Loucy (cell line): ENCODE measurements at regions not wholly inside any gene's neighbourhood (a gene's known extent, or its start where the extent isn't known, plus 50 kb on each side); places are given as distances from the start of the nearest gene placed in this dataset.

Experiments
- EZH2phosphoT487 ChIP-seq: fragments of 200-600 bp; IDR thresholded peaks from 2 replicates; pipeline ENCODE4 v1.6.1; 2018; ENCODE audit warnings: antibody characterized with exemption, mild to moderate bottlenecking, moderate library complexity, borderline replicate concordance
- TF ChIP-seq, protein P1 (sequence below): fragments of 200-600 bp; sonication (generic); conservative IDR thresholded peaks from 2 replicates; pipeline ENCODE4 v1.5.1; 2014; ENCODE audit warnings: mild to moderate bottlenecking, antibody characterized with exemption, low read length

DNA sequence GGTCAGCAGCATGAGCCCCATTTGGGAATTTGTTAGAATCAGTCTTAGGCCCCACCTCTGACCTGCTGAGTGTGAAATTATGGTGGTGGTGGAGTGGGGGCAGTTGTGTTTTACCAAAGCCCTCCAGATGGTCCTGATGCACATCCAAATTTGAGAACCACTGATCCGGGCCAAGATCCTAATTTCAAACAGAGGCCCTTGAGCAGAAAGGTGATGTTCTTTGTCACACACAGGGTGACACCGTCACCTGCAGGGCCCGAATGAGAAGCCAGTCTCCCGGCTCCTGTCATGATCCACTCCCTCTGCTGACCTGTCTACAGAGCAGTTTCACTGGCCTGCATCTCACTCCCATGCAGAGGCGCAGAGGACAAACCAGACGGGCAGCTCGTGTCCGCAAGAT is 129.9 kb downstream of the TRIM43 start:
- TF ChIP-seq, protein P1, sequence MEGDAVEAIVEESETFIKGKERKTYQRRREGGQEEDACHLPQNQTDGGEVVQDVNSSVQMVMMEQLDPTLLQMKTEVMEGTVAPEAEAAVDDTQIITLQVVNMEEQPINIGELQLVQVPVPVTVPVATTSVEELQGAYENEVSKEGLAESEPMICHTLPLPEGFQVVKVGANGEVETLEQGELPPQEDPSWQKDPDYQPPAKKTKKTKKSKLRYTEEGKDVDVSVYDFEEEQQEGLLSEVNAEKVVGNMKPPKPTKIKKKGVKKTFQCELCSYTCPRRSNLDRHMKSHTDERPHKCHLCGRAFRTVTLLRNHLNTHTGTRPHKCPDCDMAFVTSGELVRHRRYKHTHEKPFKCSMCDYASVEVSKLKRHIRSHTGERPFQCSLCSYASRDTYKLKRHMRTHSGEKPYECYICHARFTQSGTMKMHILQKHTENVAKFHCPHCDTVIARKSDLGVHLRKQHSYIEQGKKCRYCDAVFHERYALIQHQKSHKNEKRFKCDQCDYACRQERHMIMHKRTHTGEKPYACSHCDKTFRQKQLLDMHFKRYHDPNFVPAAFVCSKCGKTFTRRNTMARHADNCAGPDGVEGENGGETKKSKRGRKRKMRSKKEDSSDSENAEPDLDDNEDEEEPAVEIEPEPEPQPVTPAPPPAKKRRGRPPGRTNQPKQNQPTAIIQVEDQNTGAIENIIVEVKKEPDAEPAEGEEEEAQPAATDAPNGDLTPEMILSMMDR: no peak
- no peak for TF ChIP-seq EZH2phosphoT487
